ENCODE measurements at regions not wholly inside any gene's neighbourhood (a gene's known extent, or its start where the extent isn't known, plus 50 kb on each side); places are given as distances from the start of the nearest gene placed in this dataset.

DNA sequence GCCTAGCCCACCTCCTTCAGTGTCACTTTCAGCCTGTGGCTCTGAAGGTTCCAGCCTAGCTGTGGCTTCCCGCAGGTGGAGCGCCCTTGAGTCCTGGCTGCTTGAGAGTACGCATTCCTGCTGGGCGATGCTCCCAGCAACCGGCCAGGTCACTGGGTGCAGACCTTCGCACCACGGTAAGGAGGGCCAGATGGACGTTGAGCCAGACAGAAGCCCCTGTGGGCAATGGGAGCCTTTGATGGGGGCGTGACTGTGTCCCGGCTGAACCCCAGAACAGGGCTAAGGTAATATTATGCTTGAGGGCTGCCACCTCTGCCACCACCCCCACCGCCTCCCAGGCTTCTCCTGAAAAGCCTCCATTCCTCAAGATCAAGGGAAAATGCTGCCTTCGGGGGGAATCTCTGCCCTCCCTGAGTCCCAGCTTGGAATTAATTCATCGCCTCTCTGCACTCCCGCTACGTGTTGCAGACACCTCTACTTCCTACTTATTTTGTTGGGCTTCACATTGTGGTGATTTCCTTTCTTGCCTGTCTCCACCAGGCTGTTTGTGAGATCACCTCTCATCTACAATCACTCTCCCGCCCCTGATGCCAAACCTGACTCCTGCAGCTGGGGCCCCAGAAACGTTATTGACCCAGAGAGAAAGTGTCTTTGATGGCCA lies 144.9 kb upstream of the NECTIN1 start:
- dilution Hi-C loops (cut with HindIII; ENCODE audit: low sequenced_read_pairs, unreplicated experiment) (no loop called here), intact Hi-C loops (cut with micrococcal nuclease) (no loop called here), in situ Hi-C loops (cut with MboI; ENCODE audit: low sequenced_read_pairs) (no loop called here)
- no peak overlapping the region for H4K8ac ChIP-seq (ENCODE audit: low read depth in 2 of 2, low read length in 2 of 2)
- no peak overlapping the region for H2AFZ ChIP-seq (replicated peaks; ENCODE audit: low read length, poor library complexity)
- no peak overlapping the region for H2BK5ac ChIP-seq (ENCODE audit: low read depth, low read length, poor library complexity, severe bottlenecking)
- no peak for DNase-seq
- no peaks in the 10 kb centered on the region for H3K36me3 ChIP-seq (ENCODE audit: control insufficient read depth, insufficient read depth, low read length)
- TF ChIP-seq RFX5 (IDR thresholded peaks at IDR 0.05; ENCODE audit: low read depth, low read length) (no peak), FOS (IDR thresholded peaks at IDR 0.05; ENCODE audit: low read depth, low read length) (no peak), MXI1 (IDR thresholded peaks at IDR 0.05; ENCODE audit: borderline replicate concordance, low read depth, low read length) (no peak), CHD1 (IDR thresholded peaks at IDR 0.05; ENCODE audit: low read depth, low read length) (no peak), CEBPB (IDR thresholded peaks at IDR 0.05; ENCODE audit: low read depth, low read length) (no peak), BHLHE40 (IDR thresholded peaks at IDR 0.05; ENCODE audit: low read depth, low read length) (no peak), NFE2L2 (IDR thresholded peaks at IDR 0.05; ENCODE audit: low read depth, low read length) (no peak), RCOR1 (IDR thresholded peaks at IDR 0.05; ENCODE audit: insufficient replicate concordance, low read length) (no peak), MAFK (IDR thresholded peaks at IDR 0.05; ENCODE audit: low read depth, low read length) (no peak), POLR2A (IDR thresholded peaks at IDR 0.05; ENCODE audit: low read depth, low read length) (no peak), RAD21 (IDR thresholded peaks at IDR 0.05; ENCODE audit: low read length) (no peak), MAZ (IDR thresholded peaks at IDR 0.05; ENCODE audit: borderline replicate concordance, low read depth, low read length) (no peak), SMC3 (IDR thresholded peaks at IDR 0.05; ENCODE audit: low read depth, low read length) (no peak)
- TF ChIP-seq, protein P1, sequence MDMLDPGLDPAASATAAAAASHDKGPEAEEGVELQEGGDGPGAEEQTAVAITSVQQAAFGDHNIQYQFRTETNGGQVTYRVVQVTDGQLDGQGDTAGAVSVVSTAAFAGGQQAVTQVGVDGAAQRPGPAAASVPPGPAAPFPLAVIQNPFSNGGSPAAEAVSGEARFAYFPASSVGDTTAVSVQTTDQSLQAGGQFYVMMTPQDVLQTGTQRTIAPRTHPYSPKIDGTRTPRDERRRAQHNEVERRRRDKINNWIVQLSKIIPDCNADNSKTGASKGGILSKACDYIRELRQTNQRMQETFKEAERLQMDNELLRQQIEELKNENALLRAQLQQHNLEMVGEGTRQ (IDR thresholded peaks at IDR 0.05; ENCODE audit: low read depth, low read length): no peak
- TF ChIP-seq, protein P2, sequence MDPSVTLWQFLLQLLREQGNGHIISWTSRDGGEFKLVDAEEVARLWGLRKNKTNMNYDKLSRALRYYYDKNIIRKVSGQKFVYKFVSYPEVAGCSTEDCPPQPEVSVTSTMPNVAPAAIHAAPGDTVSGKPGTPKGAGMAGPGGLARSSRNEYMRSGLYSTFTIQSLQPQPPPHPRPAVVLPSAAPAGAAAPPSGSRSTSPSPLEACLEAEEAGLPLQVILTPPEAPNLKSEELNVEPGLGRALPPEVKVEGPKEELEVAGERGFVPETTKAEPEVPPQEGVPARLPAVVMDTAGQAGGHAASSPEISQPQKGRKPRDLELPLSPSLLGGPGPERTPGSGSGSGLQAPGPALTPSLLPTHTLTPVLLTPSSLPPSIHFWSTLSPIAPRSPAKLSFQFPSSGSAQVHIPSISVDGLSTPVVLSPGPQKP (IDR thresholded peaks at IDR 0.05; ENCODE audit: borderline replicate concordance, low read depth, low read length): no peak
- TF ChIP-seq, protein P3, sequence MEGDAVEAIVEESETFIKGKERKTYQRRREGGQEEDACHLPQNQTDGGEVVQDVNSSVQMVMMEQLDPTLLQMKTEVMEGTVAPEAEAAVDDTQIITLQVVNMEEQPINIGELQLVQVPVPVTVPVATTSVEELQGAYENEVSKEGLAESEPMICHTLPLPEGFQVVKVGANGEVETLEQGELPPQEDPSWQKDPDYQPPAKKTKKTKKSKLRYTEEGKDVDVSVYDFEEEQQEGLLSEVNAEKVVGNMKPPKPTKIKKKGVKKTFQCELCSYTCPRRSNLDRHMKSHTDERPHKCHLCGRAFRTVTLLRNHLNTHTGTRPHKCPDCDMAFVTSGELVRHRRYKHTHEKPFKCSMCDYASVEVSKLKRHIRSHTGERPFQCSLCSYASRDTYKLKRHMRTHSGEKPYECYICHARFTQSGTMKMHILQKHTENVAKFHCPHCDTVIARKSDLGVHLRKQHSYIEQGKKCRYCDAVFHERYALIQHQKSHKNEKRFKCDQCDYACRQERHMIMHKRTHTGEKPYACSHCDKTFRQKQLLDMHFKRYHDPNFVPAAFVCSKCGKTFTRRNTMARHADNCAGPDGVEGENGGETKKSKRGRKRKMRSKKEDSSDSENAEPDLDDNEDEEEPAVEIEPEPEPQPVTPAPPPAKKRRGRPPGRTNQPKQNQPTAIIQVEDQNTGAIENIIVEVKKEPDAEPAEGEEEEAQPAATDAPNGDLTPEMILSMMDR (conservative IDR thresholded peaks at IDR 0.05; ENCODE audit: low read depth, low read length): no peak
- H3K27ac ChIP-seq (ENCODE audit: insufficient read depth, low read length): no peak overlapping the region
- no peak overlapping the region for H3K4ac ChIP-seq (ENCODE audit: low read depth, low read length)
- H3K4me1 ChIP-seq (ENCODE audit: control insufficient read depth, insufficient read depth, low read length): no peaks in the 10 kb centered on the region
- H4K20me1 ChIP-seq (ENCODE audit: insufficient read depth, low read length): no peaks in the 10 kb centered on the region
- no peak overlapping the region for H3K18ac ChIP-seq (ENCODE audit: low read depth, low read length)
- H3K27me3 ChIP-seq (ENCODE audit: control insufficient read depth, insufficient read depth, low read length): peaks cover 25% of the 10 kb centered on the region
- no peak overlapping the region for H3K23ac ChIP-seq (ENCODE audit: low read depth, low read length)
- H2BK15ac ChIP-seq (ENCODE audit: low read depth, low read length): no peak overlapping the region
- H3K4me2 ChIP-seq (ENCODE audit: low read depth, low read length): no peak overlapping the region
- no peak overlapping the region for H2BK120ac ChIP-seq (ENCODE audit: low read depth, low read length)
- no peak overlapping the region for H2AK9ac ChIP-seq (replicated peaks; ENCODE audit: low read depth, low read length, poor library complexity)
- H3K56ac ChIP-seq (ENCODE audit: extremely low read depth, insufficient read depth, low read length): no peak overlapping the region
- H3K9ac ChIP-seq (ENCODE audit: low read depth, low read length): no peak overlapping the region
- no peaks in the 10 kb centered on the region for H3K79me1 ChIP-seq (ENCODE audit: low read depth in 1 of 2, low read length in 2 of 2)
- POLR2A ChIA-PET (ENCODE audit: unreplicated experiment): no interaction called here
- BruUV-seq (replicated peaks): no TSS peak
- no peak overlapping the region for H2AK5ac ChIP-seq (ENCODE audit: low read depth, low read length)
- no peak overlapping the region for H3K14ac ChIP-seq (replicated peaks; ENCODE audit: low read depth, low read length)
- CTCF ChIA-PET: no interaction called here
- H3K4me3 ChIP-seq (ENCODE audit: insufficient read depth, low read depth, low read length): no peak overlapping the region
- WGBS, 2 experiments (ENCODE audit: extremely low coverage in 2 of 2, insufficient read length in 1 of 2): 52% methylated on average over 5 of the region's 17 CpGs; no CpG with 5 or more reads in 1 of the 2 experiments
- no peak overlapping the region for H4K91ac ChIP-seq (ENCODE audit: insufficient read depth, low read depth, low read length)
- no peaks in the 10 kb centered on the region for H3K9me3 ChIP-seq (ENCODE audit: control insufficient read depth, insufficient read depth, low read length)
- no peaks in the 10 kb centered on the region for H3K9me1 ChIP-seq (ENCODE audit: insufficient read depth, low read length)
- H4K5ac ChIP-seq (ENCODE audit: low read depth, low read length): no peak overlapping the region
- H2BK20ac ChIP-seq (ENCODE audit: low read depth, low read length): no peak overlapping the region
- ATAC-seq (ENCODE audit: low read depth): no peak

Data from IMR-90 (cell line).